Tibial nerve (tissue), 4 donors: ENCODE measurements at regions not wholly inside any gene's neighbourhood (a gene's known extent, or its start where the extent isn't known, plus 50 kb on each side); places are given as distances from the start of the nearest gene placed in this dataset.

Experiments
- DNase-seq, 2 donors: peaks; one replicate each; pipeline ENCODE4 v3.0.0-alpha.2; 2019; ENCODE audit warnings: low spot score in 2 of 2
- H3K27ac ChIP-seq, 4 donors: fragments of 200-600 bp; sonication (generic) in 3 of 4; one replicate each; pipeline ENCODE4 v1.5.1; 2017 to 2019; ENCODE audit warnings: mild to moderate bottlenecking in 1 of 4
- H3K27me3 ChIP-seq, 2 donors: fragments of 200-600 bp; sonication (generic) in 1 of 2; one replicate each; pipeline versions ENCODE4 v1.5.1 to v1.6.0; 2017 to 2019
- H3K36me3 ChIP-seq, 3 donors: fragments of 200-600 bp; sonication (generic); one replicate each; pipeline ENCODE4 v1.5.1; 2018 to 2019
- H3K4me1 ChIP-seq, 4 donors: fragments of 200-600 bp; sonication (generic) in 3 of 4; one replicate each; pipeline ENCODE4 v1.5.1; 2017 to 2019
- H3K4me3 ChIP-seq, 4 donors: fragments of 200-600 bp; sonication (generic) in 3 of 4; one replicate each; pipeline ENCODE4 v1.5.1; 2017 to 2019; ENCODE audit warnings: mild to moderate bottlenecking in 1 of 4, moderate library complexity in 1 of 4
- H3K9me3 ChIP-seq, 4 donors: fragments of 200-600 bp; sonication (generic) in 3 of 4; one replicate each; pipeline ENCODE4 v1.5.1; 2017 to 2019
- CTCF ChIP-seq, 5 experiments: fragments of 200-600 bp in 3 of 5; fragments of 450-650 bp in 2 of 5; sonication (generic) in 3 of 5; IDR thresholded peaks; one replicate each; pipeline ENCODE4 v1.5.1; 2016 to 2019; ENCODE audit warnings: antibody characterized with exemption in 5 of 5, mild to moderate bottlenecking in 3 of 5, moderate library complexity in 2 of 5
- EP300 ChIP-seq, 2 donors: sonication (generic); formaldehyde crosslinking; IDR thresholded peaks; one replicate each; pipeline ENCODE4 v1.6.1; 2017; ENCODE audit warnings: antibody characterized with exemption in 2 of 2, mild to moderate bottlenecking in 1 of 2
- POLR2A ChIP-seq, 2 donors: fragments of 450-650 bp; IDR thresholded peaks; one replicate each; pipeline ENCODE4 v1.6.1; 2017; ENCODE audit warnings: antibody characterized with exemption in 2 of 2, mild to moderate bottlenecking in 2 of 2, moderate library complexity in 2 of 2
- WGBS, 2 donors: methylation state at CpG; one replicate each; pipeline ENCODE4 v1.1.5; 2018; 5-methylcytosine and 5-hydroxymethylcytosine counted together

GRCh38 chr1:36729289-36729688 is 246.6 kb upstream of the CSF3R start:
- Histone ChIP-seq H3K27ac (no peak overlapping the region), H3K27me3 (no peaks in the 10 kb centered on the region), H3K4me3 (no peak overlapping the region), H3K36me3 (no peaks in the 10 kb centered on the region), H3K9me3 (no peaks in the 10 kb centered on the region), H3K4me1 (no peaks in the 10 kb centered on the region)
- TF ChIP-seq EP300 (IDR thresholded peaks at IDR 0.05) (no peak), POLR2A (IDR thresholded peaks at IDR 0.05) (no peak), CTCF (IDR thresholded peaks at IDR 0.05) (no peak)
- 62 to 66% methylated on average over 6 to 9 of the region's 9 CpGs for WGBS, 2 donors
- no peak for DNase-seq

GRCh38 chr1:36728846-36729245 is 246.1 kb upstream of the CSF3R start:
- no peak for DNase-seq
- WGBS, 2 donors: 69 to 76% methylated on average over 6 of the region's 6 CpGs
- no peak overlapping the region for H3K4me3 ChIP-seq
- H3K4me1 ChIP-seq: no peaks in the 10 kb centered on the region
- TF ChIP-seq POLR2A (IDR thresholded peaks at IDR 0.05): no peak
- no peak for TF ChIP-seq CTCF (IDR thresholded peaks at IDR 0.05)
- no peak for TF ChIP-seq EP300 (IDR thresholded peaks at IDR 0.05)
- H3K9me3 ChIP-seq: no peaks in the 10 kb centered on the region
- no peak overlapping the region for H3K27ac ChIP-seq
- H3K27me3 ChIP-seq: no peaks in the 10 kb centered on the region
- no peaks in the 10 kb centered on the region for H3K36me3 ChIP-seq

GRCh38 chr1:36728051-36728450 is 245.3 kb upstream of the CSF3R start:
- no peak overlapping the region for H3K4me3 ChIP-seq

GRCh38 chr1:36725151-36725550 is 242.4 kb upstream of the CSF3R start:
- no peaks in the 10 kb centered on the region for H3K27me3 ChIP-seq
- H3K36me3 ChIP-seq: no peaks in the 10 kb centered on the region
- no peak overlapping the region for H3K27ac ChIP-seq
- no peak for DNase-seq
- TF ChIP-seq CTCF (IDR thresholded peaks at IDR 0.05) (no peak), EP300 (IDR thresholded peaks at IDR 0.05) (no peak), POLR2A (IDR thresholded peaks at IDR 0.05) (no peak)
- no peaks in the 10 kb centered on the region for H3K9me3 ChIP-seq
- WGBS, 2 donors: 63 to 93% methylated on average over 3 of the region's 3 CpGs
- no peak overlapping the region for H3K4me3 ChIP-seq
- H3K4me1 ChIP-seq: no peaks in the 10 kb centered on the region

More at GRCh38 chr1:36728051-36728450, 245.3 kb upstream of the CSF3R start:
- 85 to 86% methylated on average over 7 to 8 of the region's 8 CpGs for WGBS, 2 donors
- TF ChIP-seq EP300 (IDR thresholded peaks at IDR 0.05): no peak
- no peak for TF ChIP-seq CTCF (IDR thresholded peaks at IDR 0.05)
- no peak for TF ChIP-seq POLR2A (IDR thresholded peaks at IDR 0.05)
- no peak for DNase-seq
- Histone ChIP-seq H3K4me1 (no peaks in the 10 kb centered on the region), H3K27ac (no peak overlapping the region), H3K36me3 (no peaks in the 10 kb centered on the region), H3K9me3 (no peaks in the 10 kb centered on the region), H3K27me3 (no peaks in the 10 kb centered on the region)

- H3K36me3 ChIP-seq: no peaks in the 10 kb centered on the region
- peaks cover 0 to 7% of the 10 kb centered on the region in 2 donors for H3K27me3 ChIP-seq
- DNase-seq: no peak
- H3K9me3 ChIP-seq: no peaks in the 10 kb centered on the region
- H3K4me1 ChIP-seq: no peaks in the 10 kb centered on the region
- H3K27ac ChIP-seq: no peak overlapping the region
- WGBS, 2 donors: 56 to 65% methylated on average over 1 of the region's 1 CpG
- TF ChIP-seq EP300 (IDR thresholded peaks at IDR 0.05): no peak
- no peak for TF ChIP-seq CTCF (IDR thresholded peaks at IDR 0.05)
- TF ChIP-seq POLR2A (IDR thresholded peaks at IDR 0.05): no peak
- H3K4me3 ChIP-seq: no peak overlapping the region
These were observed 241.1 kb upstream of the CSF3R start for GRCh38 chr1:36723813-36724212.
